SU-DHL-6 (cell line): ENCODE measurements at regions not wholly inside any gene's neighbourhood (a gene's known extent, or its start where the extent isn't known, plus 50 kb on each side); places are given as distances from the start of the nearest gene placed in this dataset.

ENCODE experiments used
- EZH2phosphoT487 ChIP-seq: fragments of 200-600 bp; sonication (generic), shearing (Covaris generic); conservative IDR thresholded peaks from 2 replicates; pipeline ENCODE4 v1.6.1; 2018; ENCODE audit warnings: mild to moderate bottlenecking, antibody characterized with exemption, low read length, moderate library complexity, mixed read lengths
- TF ChIP-seq, protein P1 (sequence below): fragments of 200-600 bp; sonication (generic); IDR thresholded peaks from one replicate; pipeline ENCODE4 v1.5.1; 2017; ENCODE audit warnings: antibody characterized with exemption, mild to moderate bottlenecking, low read length, moderate library complexity; ENCODE audit not compliant: insufficient read depth, poor library complexity, severe bottlenecking

- TF ChIP-seq, protein P1, sequence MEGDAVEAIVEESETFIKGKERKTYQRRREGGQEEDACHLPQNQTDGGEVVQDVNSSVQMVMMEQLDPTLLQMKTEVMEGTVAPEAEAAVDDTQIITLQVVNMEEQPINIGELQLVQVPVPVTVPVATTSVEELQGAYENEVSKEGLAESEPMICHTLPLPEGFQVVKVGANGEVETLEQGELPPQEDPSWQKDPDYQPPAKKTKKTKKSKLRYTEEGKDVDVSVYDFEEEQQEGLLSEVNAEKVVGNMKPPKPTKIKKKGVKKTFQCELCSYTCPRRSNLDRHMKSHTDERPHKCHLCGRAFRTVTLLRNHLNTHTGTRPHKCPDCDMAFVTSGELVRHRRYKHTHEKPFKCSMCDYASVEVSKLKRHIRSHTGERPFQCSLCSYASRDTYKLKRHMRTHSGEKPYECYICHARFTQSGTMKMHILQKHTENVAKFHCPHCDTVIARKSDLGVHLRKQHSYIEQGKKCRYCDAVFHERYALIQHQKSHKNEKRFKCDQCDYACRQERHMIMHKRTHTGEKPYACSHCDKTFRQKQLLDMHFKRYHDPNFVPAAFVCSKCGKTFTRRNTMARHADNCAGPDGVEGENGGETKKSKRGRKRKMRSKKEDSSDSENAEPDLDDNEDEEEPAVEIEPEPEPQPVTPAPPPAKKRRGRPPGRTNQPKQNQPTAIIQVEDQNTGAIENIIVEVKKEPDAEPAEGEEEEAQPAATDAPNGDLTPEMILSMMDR, result no peak
- TF ChIP-seq EZH2phosphoT487, result no peak
Observed at GRCh38 chr13:85381082-85381481, 418.1 kb downstream of the SLITRK6 start.
